ENCODE measurements at regions not wholly inside any gene's neighbourhood (a gene's known extent, or its start where the extent isn't known, plus 50 kb on each side); places are given as distances from the start of the nearest gene placed in this dataset.

DNA sequence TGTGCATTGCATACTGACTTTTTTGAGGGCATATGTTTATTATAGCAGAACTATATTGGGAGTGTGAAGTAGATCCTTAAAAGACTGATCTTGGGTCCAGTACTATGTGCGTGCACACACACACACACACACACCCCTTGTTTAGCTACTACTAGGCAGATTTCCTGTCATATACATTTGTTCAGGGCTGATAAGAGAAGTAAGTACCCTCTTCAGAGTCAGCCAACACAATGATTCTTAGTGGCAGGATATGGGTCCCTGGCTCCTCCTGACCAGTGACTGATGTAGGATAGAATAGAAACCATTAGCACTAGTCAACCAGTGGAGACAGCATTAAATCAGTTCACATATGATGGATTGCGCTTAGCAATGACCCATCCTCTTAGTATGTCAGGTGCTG is 76.2 kb upstream of the MIER3 start:
- TF ChIP-seq POLR2A (IDR thresholded peaks at IDR 0.05; ENCODE audit: borderline replicate concordance, extremely low read depth, insufficient read depth, insufficient read length) (no peak), CTCF (IDR thresholded peaks at IDR 0.05 in 2 of 3, conservative IDR thresholded peaks at IDR 0.05 in 1 of 3; ENCODE audit: borderline replicate concordance in 1 of 3, insufficient read depth in 1 of 3, low read depth in 2 of 3, low read length in 2 of 3) (no peak), TCF7L2 (IDR thresholded peaks at IDR 0.05; ENCODE audit: borderline replicate concordance, extremely low read depth, insufficient read depth, insufficient read length) (no peak), SRF (IDR thresholded peaks at IDR 0.05; ENCODE audit: low read depth) (no peak), EZH2 (IDR thresholded peaks at IDR 0.05) (no peak), JUND (IDR thresholded peaks at IDR 0.05) (no peak), ELF1 (IDR thresholded peaks at IDR 0.05; ENCODE audit: borderline replicate concordance, low read depth) (no peak), ZBTB33 (IDR thresholded peaks at IDR 0.05; ENCODE audit: extremely low read depth, insufficient replicate concordance, low read length) (no peak), REST (IDR thresholded peaks at IDR 0.05; ENCODE audit: low read depth) (no peak), SIN3A (IDR thresholded peaks at IDR 0.05; ENCODE audit: low read depth) (no peak), YY1 (IDR thresholded peaks at IDR 0.05; ENCODE audit: extremely low read depth, insufficient replicate concordance, low read depth, low read length) (no peak), POLR2AphosphoS5 (IDR thresholded peaks at IDR 0.05; ENCODE audit: low read depth, low read length) (no peak)
- TF ChIP-seq, protein P1, sequence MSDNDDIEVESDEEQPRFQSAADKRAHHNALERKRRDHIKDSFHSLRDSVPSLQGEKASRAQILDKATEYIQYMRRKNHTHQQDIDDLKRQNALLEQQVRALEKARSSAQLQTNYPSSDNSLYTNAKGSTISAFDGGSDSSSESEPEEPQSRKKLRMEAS (IDR thresholded peaks at IDR 0.05) = no peak
- TF ChIP-seq, protein P2, sequence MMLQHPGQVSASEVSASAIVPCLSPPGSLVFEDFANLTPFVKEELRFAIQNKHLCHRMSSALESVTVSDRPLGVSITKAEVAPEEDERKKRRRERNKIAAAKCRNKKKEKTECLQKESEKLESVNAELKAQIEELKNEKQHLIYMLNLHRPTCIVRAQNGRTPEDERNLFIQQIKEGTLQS (IDR thresholded peaks at IDR 0.05) = no peak

Data from HCT116 (cell line).